ENCODE measurements at regions not wholly inside any gene's neighbourhood (a gene's known extent, or its start where the extent isn't known, plus 50 kb on each side); places are given as distances from the start of the nearest gene placed in this dataset.

- Histone ChIP-seq H3K27ac (no peak overlapping the region), H3K36me3 (no peaks in the 10 kb centered on the region), H3K4me1 (no peaks in the 10 kb centered on the region), H3K4me3 (no peak overlapping the region), H3K27me3 (no peaks in the 10 kb centered on the region), H3K9me3 (no peaks in the 10 kb centered on the region)
- ATAC-seq (no peak), DNase-seq (no peak)
- TF ChIP-seq CTCF (IDR thresholded peaks at IDR 0.05) = no peak
- intact Hi-C loops (cut with DNase I) = no loop called here
Observed at GRCh38 chr4:10281996-10282395, 165.4 kb upstream of the WDR1 start.

- H3K4me1 ChIP-seq = no peaks in the 10 kb centered on the region
Observed at GRCh38 chr4:10279261-10279660, 162.7 kb upstream of the WDR1 start.

GRCh38 chr4:10278071-10278470 lies 161.5 kb upstream of the WDR1 start:
- ATAC-seq = no peak
- no peak for DNase-seq
- no peaks in the 10 kb centered on the region for H3K36me3 ChIP-seq
- intact Hi-C loops (cut with DNase I) = no loop called here
- H3K27ac ChIP-seq = no peak overlapping the region
- H3K9me3 ChIP-seq = no peaks in the 10 kb centered on the region
- H3K4me1 ChIP-seq = no peaks in the 10 kb centered on the region
- TF ChIP-seq CTCF (IDR thresholded peaks at IDR 0.05) = no peak
- H3K27me3 ChIP-seq = no peaks in the 10 kb centered on the region
- H3K4me3 ChIP-seq = no peak overlapping the region

More at GRCh38 chr4:10279261-10279660, 162.7 kb upstream of the WDR1 start:
- H3K27ac ChIP-seq = no peak overlapping the region
- intact Hi-C loops (cut with DNase I) = no loop called here
- H3K4me3 ChIP-seq = no peak overlapping the region
- H3K36me3 ChIP-seq = no peaks in the 10 kb centered on the region
- no peaks in the 10 kb centered on the region for H3K9me3 ChIP-seq
- DNase-seq (no peak), ATAC-seq (no peak)
- H3K27me3 ChIP-seq = no peaks in the 10 kb centered on the region
- no peak for TF ChIP-seq CTCF (IDR thresholded peaks at IDR 0.05)

- no peak overlapping the region for H3K27ac ChIP-seq
- H3K9me3 ChIP-seq = no peaks in the 10 kb centered on the region
- DNase-seq = no peak
- no peaks in the 10 kb centered on the region for H3K4me1 ChIP-seq
- no peak overlapping the region for H3K4me3 ChIP-seq
- TF ChIP-seq CTCF (IDR thresholded peaks at IDR 0.05) = no peak
- ATAC-seq = no peak
- intact Hi-C loops (cut with DNase I) = no loop called here
- no peaks in the 10 kb centered on the region for H3K27me3 ChIP-seq
- no peaks in the 10 kb centered on the region for H3K36me3 ChIP-seq
Observed at GRCh38 chr4:10276152-10276551, 159.6 kb upstream of the WDR1 start.

GRCh38 chr4:10275696-10276095 lies 159.1 kb upstream of the WDR1 start:
- DNase-seq = no peak
- H3K36me3 ChIP-seq = no peaks in the 10 kb centered on the region
- ATAC-seq = no peak
- H3K9me3 ChIP-seq = no peaks in the 10 kb centered on the region
- intact Hi-C loops (cut with DNase I) = no loop called here
- H3K4me3 ChIP-seq = no peak overlapping the region
- no peaks in the 10 kb centered on the region for H3K4me1 ChIP-seq
- no peak overlapping the region for H3K27ac ChIP-seq
- no peak for TF ChIP-seq CTCF (IDR thresholded peaks at IDR 0.05)
- H3K27me3 ChIP-seq = no peaks in the 10 kb centered on the region

All from left lung (tissue), 4 donors.